Left renal cortex interstitium (tissue), 4 donors: ENCODE measurements at regions not wholly inside any gene's neighbourhood (a gene's known extent, or its start where the extent isn't known, plus 50 kb on each side); places are given as distances from the start of the nearest gene placed in this dataset.
A peak's percentile ranks its signal among the peaks of the same experiment; 100 is the strongest.
"Not testable (repeated sequence)": the region's sequence is repeated elsewhere in the genome, so short reads cannot be mapped to it uniquely, and the experiment has no call there.

Source experiments
- DNase-seq, 4 donors: peaks; one replicate each; pipeline ENCODE4 v3.0.0-alpha.2; 2013; ENCODE audit warnings: low read depth in 4 of 4, low spot score in 2 of 4, missing footprints in 1 of 4

GRCh38 chr10:22158426-22158825 is 59.4 kb downstream of the EBLN1 start:
- DNase-seq, result no peak

DNA sequence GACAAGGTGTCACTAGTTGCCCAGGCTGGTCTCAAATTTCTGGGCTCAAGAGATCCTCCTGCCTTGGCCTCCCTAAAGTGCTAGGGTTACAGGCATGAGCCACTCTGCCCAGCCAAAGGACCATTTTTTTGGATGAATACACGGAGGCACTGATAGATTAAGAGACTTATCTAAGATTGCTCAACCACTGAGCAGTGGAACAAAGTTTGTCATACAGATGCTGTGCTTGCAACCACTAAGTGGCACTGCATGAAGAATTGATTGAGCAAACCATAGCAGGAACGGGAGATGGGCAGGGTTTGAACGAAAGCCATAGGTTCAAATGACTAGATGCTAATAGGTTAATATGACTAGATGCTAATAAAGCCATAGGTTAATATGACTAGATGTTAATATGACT is 61.1 kb downstream of the EBLN1 start:
- DNase-seq, result no peak

DNA sequence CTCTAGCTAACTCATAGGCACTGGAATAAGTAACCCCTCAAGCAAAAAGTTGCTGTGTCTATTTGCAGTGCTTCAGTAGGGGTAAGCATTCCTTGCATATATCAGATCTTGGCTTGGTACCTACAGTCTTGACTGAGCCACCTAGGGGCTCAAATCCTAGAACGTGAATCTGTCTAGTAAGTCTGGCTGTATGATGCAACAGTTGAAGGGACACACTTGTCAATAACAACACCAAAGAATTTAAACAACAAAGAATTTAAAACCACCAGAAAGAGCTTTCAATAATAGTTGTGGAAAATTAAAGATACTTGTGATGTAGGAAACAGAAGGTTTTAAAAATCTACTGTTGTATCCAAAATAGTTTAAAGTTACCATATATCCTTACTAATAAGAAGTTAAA is 65.4 kb downstream of the EBLN1 start:
- no peak for DNase-seq

DNA sequence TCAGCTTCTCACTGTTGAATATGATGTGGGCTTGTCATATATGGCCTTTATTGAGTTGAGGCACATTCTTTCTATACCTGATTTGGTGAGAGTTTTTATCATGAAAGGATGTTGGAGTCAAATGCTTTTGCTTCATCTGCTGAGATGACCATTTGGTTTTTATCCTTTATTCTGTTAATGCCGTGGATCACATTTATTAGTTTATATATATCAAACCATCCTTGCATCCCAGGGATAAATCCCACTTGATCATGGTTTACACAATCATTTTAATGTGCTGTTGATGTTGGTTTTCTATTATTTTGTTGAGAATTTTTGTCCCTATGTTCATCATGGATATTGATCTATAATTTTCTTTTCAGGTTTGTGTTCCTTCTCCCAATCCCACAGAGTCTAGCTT is 67.0 kb downstream of the EBLN1 start:
- no peak for DNase-seq

GRCh38 chr10:22148961-22149360 is 68.9 kb downstream of the EBLN1 start:
- no peak for DNase-seq

DNA sequence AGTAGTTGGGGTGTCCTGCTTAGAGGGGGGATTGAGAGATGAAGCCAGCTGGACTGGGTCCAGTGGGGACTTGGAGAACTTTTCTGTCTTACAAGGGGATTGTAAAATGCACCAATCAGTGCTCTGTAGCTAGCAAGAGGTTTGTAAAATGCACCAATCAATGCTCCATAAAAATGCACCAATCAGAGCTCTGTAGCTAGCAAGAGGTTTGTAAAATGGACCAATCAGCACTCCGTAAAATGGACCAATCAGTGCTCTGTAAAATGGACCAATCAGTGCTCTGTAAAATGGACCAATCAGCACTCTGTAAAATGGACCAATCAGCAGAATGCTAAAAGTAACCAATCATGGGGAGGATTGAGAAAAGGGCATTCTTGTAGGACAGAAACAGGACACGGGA is 71.9 kb downstream of the EBLN1 start:
- DNase-seq, result not testable (repeated sequence)

DNA sequence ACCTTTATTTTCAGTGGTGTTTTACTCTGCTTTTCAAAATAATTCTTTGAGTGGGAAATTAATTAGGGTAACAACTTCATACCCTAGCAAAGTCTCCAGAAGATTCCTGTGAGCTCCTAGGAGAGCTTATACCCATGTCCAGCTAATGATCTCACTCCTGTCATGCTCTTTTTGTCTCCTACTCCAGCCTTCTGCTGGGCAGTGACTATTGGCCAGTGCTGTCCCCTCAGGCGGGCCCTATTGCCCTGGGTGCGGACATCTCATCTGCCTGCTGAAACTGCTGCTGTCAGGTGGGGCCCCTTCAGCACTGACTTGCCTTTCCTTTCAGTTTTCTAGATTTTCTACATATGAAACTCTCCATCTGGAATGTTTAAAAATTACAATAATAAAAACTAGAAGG is 80.3 kb downstream of the EBLN1 start:
- no peak for DNase-seq

DNA sequence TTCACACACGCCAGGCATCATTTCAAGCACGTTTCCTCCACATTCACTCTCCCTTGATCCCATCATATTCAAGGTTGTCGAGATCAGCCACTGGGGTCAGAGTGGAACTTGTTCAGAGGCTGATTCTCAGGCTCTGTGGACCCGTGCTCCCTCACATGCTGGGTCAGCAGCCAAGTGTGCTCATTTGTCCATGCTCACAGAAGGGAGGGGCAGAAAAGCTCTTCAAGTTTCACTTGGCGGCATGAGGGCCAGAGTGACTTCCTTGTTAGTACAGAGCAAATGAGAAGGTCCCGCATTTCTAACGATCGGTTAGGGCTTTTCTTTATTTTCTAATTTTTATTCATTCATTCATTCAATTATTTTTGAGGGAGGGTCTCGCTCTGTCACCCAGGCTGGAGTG is 82.2 kb downstream of the EBLN1 start:
- no peak for DNase-seq

DNA sequence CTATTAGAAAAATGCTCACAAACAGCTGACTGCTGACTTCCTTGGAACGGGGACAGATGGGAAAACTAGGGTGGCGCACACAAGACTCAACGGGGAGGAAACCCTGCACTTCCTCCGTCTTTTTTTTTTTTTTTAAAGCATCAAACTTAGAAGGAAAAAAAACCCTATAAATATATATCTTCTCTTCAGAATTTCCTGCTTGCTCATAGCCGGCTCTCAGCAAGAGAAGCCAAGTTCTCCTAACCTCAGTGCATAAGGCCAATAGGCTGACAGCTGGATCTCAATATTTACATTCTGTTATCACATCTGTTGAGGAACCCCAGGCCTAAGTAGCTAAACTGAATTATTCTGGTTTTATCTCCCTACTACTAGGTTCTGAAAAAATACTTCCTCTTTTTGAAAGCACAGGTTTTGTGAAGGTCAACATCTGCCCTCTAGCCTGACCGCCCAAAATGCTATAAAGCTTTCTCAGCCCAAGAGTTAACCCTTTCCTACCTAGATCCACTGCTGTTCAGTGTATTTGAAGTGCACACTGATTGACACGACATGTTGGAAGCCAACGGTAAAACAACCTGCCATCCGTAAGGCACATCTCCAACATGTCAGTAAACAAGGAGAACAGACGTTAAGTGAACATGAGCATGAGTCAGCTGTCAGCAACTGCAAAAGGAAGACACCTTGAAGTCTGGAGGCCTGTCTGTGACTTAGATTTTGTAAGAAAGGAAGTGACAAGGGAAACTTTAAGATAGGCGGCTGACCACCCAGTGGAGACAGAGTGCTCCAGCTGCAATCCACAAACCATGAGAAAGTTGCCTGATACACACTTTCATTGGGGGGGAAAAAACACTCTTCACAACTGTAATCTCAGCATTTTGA is 83.8 kb downstream of the EBLN1 start:
- DNase-seq, result peak; percentile 46 to 71 (median 68)

GRCh38 chr10:22130824-22131223 is 87.0 kb downstream of the EBLN1 start:
- DNase-seq, result not testable (repeated sequence)

GRCh38 chr10:22129612-22130011 is 88.2 kb downstream of the EBLN1 start:
- not testable (repeated sequence) for DNase-seq

- not testable (repeated sequence) for DNase-seq
These were observed 96.6 kb downstream of the EBLN1 start for GRCh38 chr10:22121181-22121580.

DNA sequence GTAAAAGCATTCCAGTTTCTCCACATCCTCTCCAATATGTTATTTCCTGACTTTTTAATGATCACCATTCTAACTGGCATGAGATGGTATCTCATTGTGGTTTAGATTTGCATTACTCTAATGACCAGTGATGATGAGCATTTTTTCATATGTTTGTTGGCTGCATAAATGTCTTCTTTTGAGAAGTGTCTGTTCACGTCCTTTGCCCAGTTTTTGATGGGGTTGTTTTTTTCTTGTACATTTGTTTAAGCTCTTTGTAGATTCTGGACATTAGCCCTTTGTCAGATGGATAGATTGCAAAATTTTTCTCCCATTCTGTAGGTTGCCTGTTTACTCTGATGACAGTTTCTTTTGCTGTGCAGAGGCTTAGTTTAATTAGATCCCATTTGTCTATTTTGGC is 97.7 kb downstream of the EBLN1 start:
- not testable (repeated sequence) for DNase-seq

GRCh38 chr10:22119575-22119974 is 98.2 kb downstream of the EBLN1 start:
- DNase-seq, result not testable (repeated sequence)

DNA sequence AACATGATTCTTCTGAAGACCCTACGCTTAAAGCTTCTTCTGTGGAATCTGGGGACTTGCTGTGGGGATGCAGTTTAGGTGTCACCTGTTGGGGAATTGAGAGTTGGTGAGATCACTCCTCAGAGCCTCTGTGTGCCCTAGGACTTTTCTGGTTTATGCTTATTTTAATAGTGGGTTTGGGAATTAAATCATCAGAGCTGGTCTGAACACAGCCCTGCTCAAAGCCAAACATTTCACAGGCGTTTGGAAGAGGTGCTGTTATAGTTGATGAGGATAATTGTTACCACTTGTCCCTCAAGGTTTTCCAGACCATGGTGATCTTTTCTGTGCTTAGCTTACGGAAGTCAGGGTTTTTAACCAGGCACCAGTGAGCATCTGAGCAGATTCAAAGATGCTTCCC is 106.1 kb downstream of the EBLN1 start:
- DNase-seq, result no peak

DNA sequence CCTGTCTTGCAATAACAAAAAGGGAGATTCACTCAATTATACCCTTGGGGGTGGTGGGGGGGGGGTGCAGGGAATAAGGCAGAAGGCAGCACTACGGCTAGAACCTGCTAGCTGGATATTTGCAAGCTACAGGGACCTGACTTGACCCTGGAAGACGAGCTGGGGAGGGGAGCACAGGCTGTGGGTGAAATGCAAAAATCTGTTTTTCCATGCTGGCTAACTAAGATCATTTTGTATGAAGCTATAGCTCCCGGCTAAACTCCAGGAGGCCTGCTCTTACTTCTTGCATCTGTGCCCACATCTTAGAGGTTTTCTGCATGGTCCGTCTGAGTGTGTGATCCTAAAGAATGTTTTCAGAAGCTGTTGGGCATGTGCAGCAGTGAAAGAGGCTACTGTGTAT is 106.6 kb downstream of the EBLN1 start:
- DNase-seq, result no peak

DNA sequence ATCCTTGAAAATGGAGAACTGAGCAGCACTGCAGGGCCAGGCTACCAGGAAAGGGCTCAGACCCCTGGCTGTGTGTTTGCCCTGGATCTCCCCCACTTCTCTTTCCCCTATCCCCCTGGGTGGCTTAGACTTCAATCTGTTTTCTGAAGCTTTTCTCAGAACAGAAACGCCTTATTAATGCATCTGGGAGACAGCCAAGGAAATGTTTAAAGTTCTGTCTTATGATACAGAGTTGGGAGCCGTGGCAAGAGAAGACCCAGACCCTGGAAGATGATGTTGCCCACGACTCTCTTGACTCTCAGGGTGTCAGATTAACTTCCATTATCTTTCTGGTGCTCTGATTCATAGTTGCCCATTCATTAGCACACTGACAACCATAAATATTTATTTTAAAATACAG is 107.1 kb downstream of the EBLN1 start:
- no peak for DNase-seq

DNA sequence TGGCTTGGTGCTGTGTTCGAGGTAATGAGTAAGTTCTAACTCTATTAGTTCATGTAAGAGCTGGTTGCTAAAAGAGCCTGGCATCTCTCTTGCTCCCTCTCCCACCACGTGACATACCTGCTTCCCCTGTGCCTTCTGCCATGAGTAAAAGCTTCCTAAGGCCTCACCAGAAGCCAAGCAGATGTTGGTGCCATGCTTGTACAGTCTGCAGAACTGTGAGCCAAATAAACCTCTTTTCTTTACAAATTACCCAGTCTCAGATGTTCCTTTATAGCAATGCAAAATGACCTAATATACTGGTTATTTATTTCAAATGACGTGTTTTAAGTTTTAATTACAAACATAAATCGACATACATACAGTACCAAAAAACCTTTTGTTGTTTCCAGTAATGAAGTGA is 101.7 kb upstream of the DNAJC1 start:
- DNase-seq, result no peak

GRCh38 chr10:22103701-22104470 is 100.4 kb upstream of the DNAJC1 start:
- no peak for DNase-seq

DNA sequence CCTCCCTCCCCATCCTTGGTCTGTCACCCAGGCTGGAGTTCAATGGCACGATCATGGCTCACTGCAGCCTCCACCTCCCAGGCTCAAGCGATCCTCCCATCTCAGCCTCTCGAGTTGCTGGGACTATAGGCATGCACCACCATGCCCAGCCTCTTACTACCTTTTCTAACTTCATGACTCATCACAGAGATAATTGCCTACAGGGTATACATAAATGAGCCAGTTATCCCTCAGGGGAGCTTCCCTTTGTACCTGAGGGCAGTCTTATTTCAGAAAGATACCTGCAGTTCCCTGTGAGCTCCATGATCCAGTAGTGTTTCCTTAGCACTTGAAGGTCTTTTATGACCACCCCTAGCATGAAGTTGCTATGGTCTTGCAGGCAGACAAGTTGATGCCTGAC is 94.2 kb upstream of the DNAJC1 start:
- no peak for DNase-seq

DNA sequence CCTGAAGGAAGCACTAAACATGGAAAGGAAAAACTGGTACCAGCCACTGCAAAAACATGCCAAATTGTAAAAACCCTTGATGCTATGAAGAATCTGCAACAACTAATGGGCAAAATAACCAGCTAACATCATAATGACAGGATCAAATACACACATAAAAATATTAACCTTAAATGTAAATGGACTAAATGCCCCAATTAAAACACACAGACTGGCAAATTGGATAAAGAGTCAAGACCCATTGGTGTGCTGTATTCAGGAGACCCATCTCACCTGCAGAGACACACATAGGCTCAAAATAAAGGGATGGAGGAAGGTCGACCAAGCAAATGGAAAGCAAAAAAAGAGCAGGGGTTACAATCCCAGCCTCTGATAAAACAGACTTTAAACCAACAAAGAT is 87.7 kb upstream of the DNAJC1 start:
- DNase-seq, result not testable (repeated sequence)

GRCh38 chr10:22087402-22087738 is 83.8 kb upstream of the DNAJC1 start:
- DNase-seq, result no peak
